D721Med (cell line): ENCODE measurements at regions not wholly inside any gene's neighbourhood (a gene's known extent, or its start where the extent isn't known, plus 50 kb on each side); places are given as distances from the start of the nearest gene placed in this dataset.

Source experiments
- DNase-seq: peaks from one replicate; pipeline ENCODE4 v3.0.0; 2011; ENCODE audit warnings: low spot score; ENCODE audit not compliant: insufficient read length
- FAIRE-seq: peaks from 2 replicates; lab custom pipeline; 2011; peaks lifted over from hg19 to GRCh38; lab: Jason Lieb, UNC
- CTCF ChIP-seq: IDR thresholded peaks from 2 replicates; pipeline ENCODE4 v1.5.1; 2012; ENCODE audit warnings: mild to moderate bottlenecking, control low read depth; ENCODE audit not compliant: insufficient read depth; ENCODE audit errors: missing control alignments

GRCh38 chr2:53018825-53019425, 748.7 kb upstream of the CHAC2 start:
- TF ChIP-seq CTCF, result peak; percentile 29
- FAIRE-seq, result no peak
- no peak for DNase-seq

- TF ChIP-seq CTCF, result no peak
- FAIRE-seq (no peak), DNase-seq (no peak)
These were observed 760.6 kb upstream of the CHAC2 start for GRCh38 chr2:53006980-53007379.

- TF ChIP-seq CTCF, result no peak
- DNase-seq (no peak), FAIRE-seq (no peak)
These were observed 763.2 kb upstream of the CHAC2 start for GRCh38 chr2:53004413-53004812.

- DNase-seq, result no peak
- FAIRE-seq, result no peak
- TF ChIP-seq CTCF, result no peak
These were observed 772.2 kb upstream of the CHAC2 start for GRCh38 chr2:52995424-52995823.

GRCh38 chr2:52976143-52976949, 791.3 kb upstream of the CHAC2 start:
- FAIRE-seq, result no peak
- TF ChIP-seq CTCF, result peak; percentile 53

GRCh38 chr2:52974127-52974526, 793.5 kb upstream of the CHAC2 start:
- FAIRE-seq (no peak), DNase-seq (no peak)
- TF ChIP-seq CTCF, result no peak

More at GRCh38 chr2:52976143-52976949, 791.3 kb upstream of the CHAC2 start:
- no peak for DNase-seq

GRCh38 chr2:52970642-52971041, 797.0 kb upstream of the CHAC2 start:
- TF ChIP-seq CTCF, result no peak
- DNase-seq (no peak), FAIRE-seq (no peak)
